ENCODE measurements at regions not wholly inside any gene's neighbourhood (a gene's known extent, or its start where the extent isn't known, plus 50 kb on each side); places are given as distances from the start of the nearest gene placed in this dataset.

DNA sequence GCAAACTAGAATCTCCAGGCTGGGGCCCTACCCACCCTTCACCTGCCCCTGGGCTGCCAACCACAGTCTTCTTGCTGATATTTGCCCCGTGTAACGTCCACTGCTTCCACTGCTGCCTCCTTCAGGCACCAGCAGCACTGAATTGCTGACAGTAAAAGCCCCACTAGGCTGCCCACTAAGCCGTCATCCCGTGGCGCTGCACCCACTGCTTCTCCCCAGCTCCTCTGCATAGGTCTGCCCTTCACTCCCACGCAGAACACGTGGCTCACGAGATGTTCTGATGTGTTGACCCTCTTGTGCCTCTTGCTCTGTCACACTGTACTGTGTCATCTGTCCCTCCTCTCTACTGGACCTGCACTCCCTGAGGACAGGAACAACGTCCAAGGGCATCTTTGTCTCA lies 86.3 kb upstream of the HIVEP1 start:
- DNase-seq, result no peak

DNA sequence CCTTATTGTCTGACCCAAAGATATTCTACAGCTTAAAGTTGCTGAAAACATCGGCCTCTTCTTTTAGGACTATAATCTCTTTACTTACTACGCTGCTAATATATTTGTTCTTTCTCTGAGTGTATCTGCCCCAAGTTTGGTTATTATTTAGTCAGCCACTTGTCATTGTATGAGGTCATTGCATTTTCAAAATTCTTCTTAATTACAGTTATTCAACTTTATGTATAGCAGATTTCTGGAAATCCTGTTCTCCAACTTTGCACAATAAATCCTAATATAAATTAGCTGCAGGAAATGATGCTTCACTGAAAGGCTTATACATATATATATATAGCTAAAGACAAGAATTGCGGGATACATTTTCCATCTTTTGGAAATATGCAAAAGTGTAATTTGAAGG lies 88.5 kb upstream of the HIVEP1 start:
- DNase-seq, result no peak

DNA sequence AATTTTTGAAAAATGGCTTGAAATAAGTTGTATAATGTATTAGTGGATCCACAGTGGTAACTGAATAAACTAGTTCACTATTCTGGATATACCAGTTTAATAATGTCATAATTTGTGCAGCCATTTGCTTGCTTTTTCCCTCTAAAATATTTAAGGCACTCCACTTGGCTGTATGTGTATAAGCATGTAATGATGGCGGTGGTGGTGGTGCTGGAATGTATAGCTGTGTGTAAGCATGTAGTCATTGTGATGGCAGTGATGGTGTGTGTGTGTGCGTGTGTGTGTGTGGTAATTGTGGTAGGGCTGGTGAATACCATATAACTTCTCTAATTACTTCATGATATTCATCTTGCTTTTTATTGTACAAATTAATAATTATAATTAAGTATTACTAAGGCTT lies 89.2 kb upstream of the HIVEP1 start:
- DNase-seq, result no peak

GRCh38 chr6:11921751-11922150 lies 90.4 kb upstream of the HIVEP1 start:
- DNase-seq, result no peak

DNA sequence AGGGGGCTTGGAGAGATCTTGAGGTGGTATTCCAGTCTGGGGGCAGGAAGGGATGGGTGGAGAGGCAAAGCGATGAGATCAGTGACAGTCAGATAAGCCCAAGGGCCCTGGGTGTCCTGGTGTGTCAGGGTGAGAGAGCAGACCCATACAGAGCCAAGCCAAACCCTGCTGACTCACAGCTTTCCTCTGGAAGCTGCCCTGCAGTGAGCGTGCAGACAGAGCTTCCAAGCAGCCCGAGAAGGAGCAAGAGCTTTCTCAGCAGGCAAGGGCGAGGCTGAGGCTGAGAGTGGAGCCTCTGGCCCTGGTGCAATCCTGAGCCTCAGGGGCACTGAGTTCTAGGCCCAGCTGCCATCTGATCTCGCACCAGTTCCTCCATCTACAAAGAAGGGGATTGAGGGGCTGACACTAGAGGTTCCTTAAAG lies 91.1 kb upstream of the HIVEP1 start:
- no peak for DNase-seq

DNA sequence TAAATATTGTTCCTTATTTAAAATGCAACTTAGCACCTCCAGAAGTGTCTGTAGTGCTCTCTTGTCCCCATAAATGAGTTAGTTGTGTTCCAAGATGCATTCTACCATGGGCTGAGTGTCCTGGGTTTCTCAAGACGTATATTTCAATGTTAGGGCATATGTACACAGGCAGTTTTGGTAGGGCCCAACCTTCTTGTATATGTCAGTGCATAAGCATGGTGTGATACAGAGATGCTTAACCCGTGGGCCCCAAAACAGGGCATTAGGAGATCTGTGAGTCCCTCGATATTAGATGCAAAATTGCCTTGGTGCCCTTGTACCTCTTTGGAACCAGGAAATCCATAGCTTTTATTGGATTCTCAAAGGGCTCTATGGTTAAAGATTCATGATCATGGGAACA lies 91.5 kb upstream of the HIVEP1 start:
- DNase-seq, result no peak

GRCh38 chr6:11919771-11920440 lies 92.2 kb upstream of the HIVEP1 start:
- DNase-seq, result no peak

GRCh38 chr6:11918739-11919605 lies 93.1 kb upstream of the HIVEP1 start:
- DNase-seq, result no peak

DNA sequence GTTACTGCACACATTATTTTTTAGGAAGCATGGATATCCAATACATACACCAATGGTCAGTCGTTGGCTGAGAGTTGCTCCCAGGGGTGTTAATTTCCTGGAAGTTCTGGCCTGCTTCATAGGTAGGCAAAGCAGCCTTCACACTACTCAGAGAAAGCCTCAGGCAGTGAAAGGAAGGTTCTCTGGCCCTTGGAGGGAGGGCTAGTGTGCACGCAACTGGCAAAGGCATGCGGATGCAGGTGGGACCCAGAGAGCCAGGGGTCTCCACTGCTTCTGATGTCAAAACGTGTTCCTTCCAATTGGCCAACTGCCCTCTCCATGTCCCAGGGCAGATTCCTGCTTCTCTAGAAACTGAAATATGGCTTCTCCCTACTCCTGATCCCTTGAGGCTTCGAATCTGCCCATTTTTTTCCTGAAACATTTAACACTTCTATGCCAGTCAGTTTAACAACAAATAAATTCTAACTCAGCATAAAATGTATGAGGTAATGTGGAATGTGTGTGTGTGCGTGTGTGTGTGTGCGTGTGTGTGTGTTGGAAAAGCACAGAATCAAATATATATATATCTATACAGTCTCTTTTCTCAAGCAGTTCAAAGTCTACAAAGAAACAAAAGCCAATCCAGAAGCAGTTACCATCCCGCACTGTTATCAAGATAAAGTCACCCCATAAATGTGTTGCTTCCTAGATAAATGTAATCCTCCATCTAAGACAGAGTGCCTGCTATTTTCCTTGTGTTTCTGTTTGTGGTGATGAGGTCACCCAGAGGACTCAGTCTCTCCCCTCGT lies 94.0 kb upstream of the HIVEP1 start:
- no peak for DNase-seq

- no peak for DNase-seq
These were observed 99.7 kb upstream of the HIVEP1 start for GRCh38 chr6:11912420-11912819.

GRCh38 chr6:11911538-11911937 lies 100.6 kb upstream of the HIVEP1 start:
- no peak for DNase-seq

- no peak for DNase-seq
These were observed 102.4 kb upstream of the HIVEP1 start for GRCh38 chr6:11909696-11910132.

- no peak for DNase-seq
These were observed 103.5 kb upstream of the HIVEP1 start for GRCh38 chr6:11908436-11909105.

DNA sequence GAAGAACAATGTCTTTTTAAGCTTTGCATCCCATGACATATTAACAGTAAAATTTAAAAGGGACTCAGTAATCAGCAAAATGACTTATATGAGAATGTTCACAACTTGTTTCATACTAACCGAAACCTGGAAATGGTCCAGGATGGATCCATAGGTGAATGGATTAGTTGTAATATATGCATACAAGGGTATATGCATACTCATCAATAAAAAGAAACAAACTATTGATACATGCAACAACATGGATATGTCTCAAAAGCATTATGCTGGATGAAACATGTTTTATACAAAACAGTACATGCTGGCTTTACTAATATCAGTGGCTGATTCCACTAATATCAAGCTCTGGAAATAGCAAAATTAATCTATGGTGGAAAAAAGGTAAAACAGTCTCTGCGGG lies 108.5 kb upstream of the HIVEP1 start:
- no peak for DNase-seq

GRCh38 chr6:11902527-11902926 lies 109.6 kb upstream of the HIVEP1 start:
- DNase-seq, result no peak

DNA sequence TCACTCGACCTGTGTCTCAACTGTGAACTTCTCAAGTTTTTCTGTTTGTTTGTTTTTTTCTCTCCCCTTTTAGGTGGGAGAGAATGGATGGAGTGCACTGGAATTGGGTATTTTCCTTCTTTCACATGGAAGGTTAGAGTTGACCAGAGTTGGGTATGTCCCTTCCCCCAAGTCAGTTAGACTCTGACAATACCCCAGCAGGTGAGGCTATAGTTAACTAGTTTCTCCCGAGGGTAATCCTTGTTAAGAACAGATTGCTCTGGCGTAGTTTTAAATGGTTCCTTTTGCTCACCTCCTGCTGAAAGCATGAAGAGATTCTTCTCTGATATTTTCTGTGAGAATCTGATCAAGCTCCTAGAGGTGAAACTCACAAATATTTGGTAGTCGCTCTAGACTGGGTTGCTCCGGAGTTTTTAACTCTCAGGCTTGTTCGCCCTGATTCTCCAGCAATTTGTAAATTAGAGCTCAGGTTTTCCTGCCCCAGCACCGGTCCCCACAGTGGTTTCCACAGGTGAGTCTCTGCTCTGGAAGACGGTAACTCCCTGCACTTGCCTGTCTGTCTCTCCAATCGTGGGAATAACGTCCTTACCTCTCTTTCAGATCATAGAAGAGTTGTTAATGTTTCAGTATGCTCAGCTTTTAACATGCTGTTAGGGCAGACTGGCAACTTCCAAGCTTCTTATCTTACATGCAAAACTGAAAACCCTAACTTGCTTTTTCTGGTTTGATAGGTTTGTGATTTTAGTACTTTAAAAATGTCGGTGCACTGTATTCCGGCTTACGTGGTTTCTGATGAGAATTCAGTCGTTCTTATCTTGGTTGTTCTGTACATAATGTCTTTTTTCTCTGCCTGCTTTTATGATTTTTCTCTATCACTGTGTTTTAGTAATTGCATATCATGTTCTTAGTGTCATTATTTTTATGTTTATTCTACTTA lies 111.2 kb upstream of the HIVEP1 start:
- peak; percentile 32 for DNase-seq

GRCh38 chr6:11899645-11900044 lies 112.5 kb upstream of the HIVEP1 start:
- DNase-seq, result no peak

DNA sequence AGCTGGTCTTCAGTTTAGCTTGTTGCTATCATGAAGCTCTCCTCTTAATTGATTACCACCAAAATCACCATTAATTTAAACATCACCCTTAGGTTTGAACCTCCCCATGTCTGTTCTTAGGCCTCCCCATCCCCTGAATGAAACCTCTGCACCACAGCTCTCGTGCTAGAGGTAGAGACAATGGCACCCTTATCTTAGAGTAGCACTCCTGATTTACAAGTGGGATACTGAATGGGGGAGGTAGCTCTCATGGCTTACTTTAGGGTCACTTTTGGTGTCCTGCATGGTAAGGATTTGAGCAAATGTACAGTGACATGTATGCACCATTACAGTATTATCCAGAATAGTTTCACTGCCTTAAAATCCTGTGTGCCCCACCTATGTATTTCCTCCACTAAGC lies 115.6 kb upstream of the ADTRP start:
- DNase-seq, result no peak

GRCh38 chr6:11891547-11891946 lies 112.9 kb upstream of the ADTRP start:
- no peak for DNase-seq

GRCh38 chr6:11890849-11891248 lies 112.2 kb upstream of the ADTRP start:
- no peak for DNase-seq

DNA sequence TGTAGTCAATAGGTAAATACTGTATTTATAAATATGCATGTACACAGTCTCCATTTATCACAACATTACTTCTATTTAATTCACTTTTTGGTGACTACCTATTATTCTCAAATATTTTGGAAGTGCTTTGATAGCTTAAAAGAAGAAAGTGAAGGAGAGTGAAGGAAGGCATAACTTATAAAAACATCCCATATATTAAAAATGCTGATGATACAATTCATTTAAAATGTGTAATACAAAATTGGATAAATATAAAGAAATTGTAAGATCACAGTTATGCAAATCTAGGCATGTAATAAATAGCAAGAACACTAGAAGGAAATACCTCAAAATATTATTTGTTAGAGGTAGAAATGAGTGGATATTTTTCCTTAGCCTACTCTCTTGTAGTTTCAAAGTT lies 111.6 kb upstream of the ADTRP start:
- no peak for DNase-seq

DNA sequence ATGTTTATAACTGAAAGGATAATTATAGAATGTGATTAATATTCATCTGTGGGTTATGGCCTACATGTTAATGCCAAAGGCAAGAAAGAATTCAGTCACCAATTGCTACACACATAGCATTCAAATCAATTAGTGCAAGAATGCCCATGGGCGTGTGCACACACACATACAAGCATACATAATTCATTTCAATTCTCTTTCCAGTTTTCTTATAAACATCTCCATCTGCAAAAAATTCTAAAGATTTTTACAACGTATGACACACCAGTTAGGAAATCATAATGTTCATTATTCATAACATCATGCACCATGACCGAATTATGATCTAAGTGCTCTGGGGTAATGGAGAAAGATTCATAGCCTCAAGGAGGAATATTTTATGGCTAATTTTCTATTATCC lies 111.0 kb upstream of the ADTRP start:
- no peak for DNase-seq
